Breast epithelium (tissue), 4 donors: ENCODE measurements at regions not wholly inside any gene's neighbourhood (a gene's known extent, or its start where the extent isn't known, plus 50 kb on each side); places are given as distances from the start of the nearest gene placed in this dataset.
A peak's percentile ranks its signal among the peaks of the same experiment; 100 is the strongest.

Source experiments
- DNase-seq, 2 donors: peaks; one replicate each; pipeline ENCODE4 v3.0.0-alpha.2; 2019; ENCODE audit warnings: low spot score in 2 of 2
- H3K27ac ChIP-seq, 2 donors: fragments of 200-600 bp; sonication (generic) in 1 of 2; one replicate each; pipeline ENCODE4 v1.5.1; 2016 to 2019; ENCODE audit warnings: mild to moderate bottlenecking in 1 of 2
- H3K27me3 ChIP-seq, 2 donors: fragments of 200-600 bp; sonication (generic) in 1 of 2; one replicate each; pipeline versions ENCODE4 v1.5.1 to v1.6.0; 2017 to 2019; ENCODE audit warnings: control low read depth in 1 of 2, mild to moderate bottlenecking in 1 of 2
- H3K36me3 ChIP-seq: fragments of 200-600 bp; one replicate; pipeline ENCODE4 v1.5.1; 2019
- H3K4me1 ChIP-seq, 2 donors: fragments of 200-600 bp; sonication (generic); one replicate each; pipeline ENCODE4 v1.5.1; 2016 to 2019; ENCODE audit warnings: control low read depth in 1 of 2
- H3K4me3 ChIP-seq, 3 donors: fragments of 200-600 bp; sonication (generic); 1 replicate in 2 of 3; 2 replicates in 1 of 3; pipeline ENCODE4 v1.5.1; 2016 to 2019; ENCODE audit warnings: mild to moderate bottlenecking in 3 of 3, moderate library complexity in 2 of 3
- H3K9me3 ChIP-seq, 2 donors: fragments of 200-600 bp; sonication (generic) in 1 of 2; one replicate each; pipeline ENCODE4 v1.5.1; 2016 to 2019; ENCODE audit warnings: control low read depth in 1 of 2
- POLR2A ChIP-seq: fragments of 450-650 bp; IDR thresholded peaks from one replicate; pipeline ENCODE4 v1.6.1; 2016; ENCODE audit warnings: antibody characterized with exemption, mild to moderate bottlenecking, moderate library complexity
- POLR2AphosphoS5 ChIP-seq, 3 donors: sonication (generic); formaldehyde crosslinking; IDR thresholded peaks; one replicate each; pipeline ENCODE4 v1.6.1; 2017; ENCODE audit warnings: antibody characterized with exemption in 3 of 3
- intact Hi-C: fragments of 100-400 bp; cut with DNase I; formaldehyde crosslinking; loops from one replicate; pipeline ENCODE4 v1.15.1; 2023; ENCODE audit warnings: low total_unique reads
- TF ChIP-seq, protein P1 (sequence below), 3 donors: fragments of 450-650 bp; IDR thresholded peaks; one replicate each; pipeline ENCODE4 v1.5.1; 2016 to 2017; ENCODE audit warnings: antibody characterized with exemption in 3 of 3, mild to moderate bottlenecking in 3 of 3, moderate library complexity in 3 of 3

DNA sequence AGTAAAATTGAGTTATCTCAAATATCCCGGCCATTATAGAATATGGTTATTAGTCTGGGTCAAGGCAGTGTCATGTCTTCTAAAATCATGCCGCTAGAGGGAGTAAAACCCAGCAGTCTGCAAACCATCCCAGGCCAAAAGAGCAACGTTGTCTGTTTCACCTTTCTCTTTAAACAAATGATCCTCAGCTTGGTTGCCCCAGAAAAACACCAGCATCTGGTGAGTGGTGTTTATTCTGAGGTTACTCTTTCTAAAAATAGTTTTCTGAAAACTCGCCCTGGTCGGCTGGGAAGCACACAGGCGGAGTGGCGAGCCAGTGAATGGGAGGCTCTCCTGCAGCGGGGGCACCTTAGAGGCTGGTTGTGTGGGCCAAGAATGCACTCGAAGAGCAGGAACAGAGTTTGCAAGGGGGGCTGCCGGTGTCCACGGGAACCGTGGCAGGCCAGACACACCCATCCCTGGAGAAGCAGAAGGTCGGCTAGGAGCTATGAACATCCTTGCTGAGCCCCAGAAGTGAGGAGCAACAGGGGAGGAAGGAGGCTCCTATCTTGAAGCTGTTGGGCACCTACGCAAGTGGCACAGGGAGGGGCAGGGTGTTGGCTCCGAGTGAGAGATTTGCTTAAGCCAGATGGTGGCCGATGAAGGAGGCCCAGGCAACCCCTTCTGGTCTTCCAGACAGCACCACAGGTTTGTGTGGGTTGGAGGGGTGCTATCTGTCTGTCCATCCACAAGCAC is 297.1 kb downstream of the ETS1 start:
- intact Hi-C loops: no loop called here
- Histone ChIP-seq H3K4me3 (peak overlapping the region in 2 of 3 donors; percentile 13 to 46), H3K9me3 (no peaks in the 10 kb centered on the region), H3K4me1 (peaks cover 0 to 3% of the 10 kb centered on the region in 2 donors), H3K27ac (peak overlapping the region; percentile 54 to 86), H3K27me3 (no peaks in the 10 kb centered on the region), H3K36me3 (no peaks in the 10 kb centered on the region)
- peak in 1 of 2 donors; percentile 45 for DNase-seq
- TF ChIP-seq, protein P1, sequence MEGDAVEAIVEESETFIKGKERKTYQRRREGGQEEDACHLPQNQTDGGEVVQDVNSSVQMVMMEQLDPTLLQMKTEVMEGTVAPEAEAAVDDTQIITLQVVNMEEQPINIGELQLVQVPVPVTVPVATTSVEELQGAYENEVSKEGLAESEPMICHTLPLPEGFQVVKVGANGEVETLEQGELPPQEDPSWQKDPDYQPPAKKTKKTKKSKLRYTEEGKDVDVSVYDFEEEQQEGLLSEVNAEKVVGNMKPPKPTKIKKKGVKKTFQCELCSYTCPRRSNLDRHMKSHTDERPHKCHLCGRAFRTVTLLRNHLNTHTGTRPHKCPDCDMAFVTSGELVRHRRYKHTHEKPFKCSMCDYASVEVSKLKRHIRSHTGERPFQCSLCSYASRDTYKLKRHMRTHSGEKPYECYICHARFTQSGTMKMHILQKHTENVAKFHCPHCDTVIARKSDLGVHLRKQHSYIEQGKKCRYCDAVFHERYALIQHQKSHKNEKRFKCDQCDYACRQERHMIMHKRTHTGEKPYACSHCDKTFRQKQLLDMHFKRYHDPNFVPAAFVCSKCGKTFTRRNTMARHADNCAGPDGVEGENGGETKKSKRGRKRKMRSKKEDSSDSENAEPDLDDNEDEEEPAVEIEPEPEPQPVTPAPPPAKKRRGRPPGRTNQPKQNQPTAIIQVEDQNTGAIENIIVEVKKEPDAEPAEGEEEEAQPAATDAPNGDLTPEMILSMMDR (IDR thresholded peaks at IDR 0.05): peak; percentile 79 to 85 (median 83)
- no peak for TF ChIP-seq POLR2A
- peak; percentile 30 to 46 (median 36) for TF ChIP-seq POLR2AphosphoS5 (IDR thresholded peaks at IDR 0.05)

DNA sequence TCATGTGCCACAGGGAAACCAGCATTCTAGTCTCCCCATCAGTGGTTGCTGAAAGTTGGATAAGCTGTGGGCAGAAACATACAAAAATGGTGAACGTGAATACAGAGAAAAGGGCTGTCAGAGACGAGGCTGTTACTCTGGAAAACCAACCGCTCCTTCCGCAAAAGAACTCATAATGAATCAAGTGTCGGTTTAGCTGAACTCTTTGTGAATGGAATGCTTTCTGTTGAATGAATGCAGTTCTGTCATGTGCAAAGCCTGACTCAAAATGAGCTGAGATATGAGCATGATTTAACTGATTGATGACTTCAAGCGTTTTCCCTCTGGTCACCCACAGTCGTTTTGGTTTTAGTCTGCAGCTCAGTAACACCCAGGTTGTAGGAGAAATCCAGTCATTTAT is 298.3 kb downstream of the ETS1 start:
- intact Hi-C loops: loop anchor here (10.0 kb wide), 1 partner anchor 346 kb away; no protein-coding TSS in a partner anchor

DNA sequence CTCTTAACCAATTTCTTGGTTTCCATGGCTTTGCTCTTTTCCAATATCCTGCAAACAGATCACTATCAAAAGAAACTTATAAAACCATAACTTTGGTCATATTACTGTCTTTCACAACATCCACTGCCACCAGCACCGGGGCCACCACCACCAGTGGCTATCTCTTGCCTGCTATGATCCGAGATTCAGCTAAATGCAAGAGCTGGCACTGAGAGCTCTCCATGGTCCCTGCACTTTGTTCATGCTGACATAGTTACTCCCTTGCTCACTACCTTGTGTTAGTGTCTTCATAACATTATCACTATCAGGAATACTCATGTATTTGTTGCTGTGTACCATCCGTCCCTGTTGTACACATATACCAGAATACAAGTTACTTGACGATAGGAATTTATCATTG is 299.0 kb downstream of the ETS1 start:
- Histone ChIP-seq H3K4me1 (peaks cover 0 to 3% of the 10 kb centered on the region in 2 donors), H3K27me3 (no peaks in the 10 kb centered on the region), H3K9me3 (no peaks in the 10 kb centered on the region), H3K36me3 (no peaks in the 10 kb centered on the region), H3K4me3 (no peak overlapping the region), H3K27ac (no peak overlapping the region)
- no peak for TF ChIP-seq POLR2A
- TF ChIP-seq, protein P1 (IDR thresholded peaks at IDR 0.05): no peak
- no peak for TF ChIP-seq POLR2AphosphoS5 (IDR thresholded peaks at IDR 0.05)
- DNase-seq: no peak
- intact Hi-C loops: loop anchor here (10.0 kb wide), 1 partner anchor 346 kb away; no protein-coding TSS in a partner anchor

More for the DNA sequence above, 298.3 kb downstream of the ETS1 start:
- no peak overlapping the region for H3K4me3 ChIP-seq
- H3K4me1 ChIP-seq: peaks cover 0 to 3% of the 10 kb centered on the region in 2 donors
- no peak for TF ChIP-seq POLR2A
- TF ChIP-seq, protein P1 (IDR thresholded peaks at IDR 0.05): no peak
- no peak for TF ChIP-seq POLR2AphosphoS5 (IDR thresholded peaks at IDR 0.05)
- no peak overlapping the region for H3K27ac ChIP-seq
- DNase-seq: no peak
- no peaks in the 10 kb centered on the region for H3K27me3 ChIP-seq
- no peaks in the 10 kb centered on the region for H3K36me3 ChIP-seq
- H3K9me3 ChIP-seq: no peaks in the 10 kb centered on the region

DNA sequence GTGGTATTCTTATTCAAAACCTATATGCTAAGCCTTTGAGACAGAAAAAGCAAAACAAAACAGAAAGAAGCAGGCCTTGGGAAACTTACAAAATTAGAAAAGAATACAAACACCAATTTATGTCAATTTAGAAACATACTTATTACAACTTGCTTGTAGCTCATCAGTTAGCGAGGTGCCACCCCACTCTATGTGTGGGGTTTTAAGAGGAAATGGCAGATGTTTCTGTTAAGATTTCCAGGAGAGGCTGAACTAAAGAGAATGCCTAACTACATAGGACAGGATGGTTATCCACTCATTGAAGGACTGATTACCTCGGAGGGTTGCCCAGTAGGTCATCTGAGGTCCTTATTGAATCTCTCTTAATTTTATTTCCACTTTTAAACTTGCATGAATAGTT is 302.0 kb downstream of the ETS1 start:
- no peak overlapping the region for H3K27ac ChIP-seq
- intact Hi-C loops: loop anchor here (10.0 kb wide), 1 partner anchor 349 kb away; no protein-coding TSS in a partner anchor

DNA sequence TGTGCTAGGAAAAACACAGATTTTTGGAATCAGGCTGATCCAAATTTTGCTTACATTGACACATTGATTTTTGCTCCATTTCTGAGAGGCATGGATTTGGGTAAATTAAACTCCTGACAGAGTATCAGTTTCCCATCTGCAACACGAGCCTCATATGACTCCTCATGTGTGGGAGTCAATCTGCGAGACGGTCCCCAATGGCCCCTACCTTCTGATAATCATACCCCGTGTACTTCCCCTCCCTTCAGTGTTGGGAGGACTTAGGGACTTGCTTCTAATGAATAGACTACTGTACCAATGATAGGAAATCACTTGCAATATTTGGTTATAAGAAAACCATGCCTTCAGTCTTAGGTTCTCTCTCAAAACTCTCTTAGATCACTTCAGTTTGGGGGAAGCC is 302.7 kb downstream of the ETS1 start:
- Histone ChIP-seq H3K4me3 (no peak overlapping the region), H3K9me3 (no peaks in the 10 kb centered on the region), H3K36me3 (no peaks in the 10 kb centered on the region), H3K27me3 (no peaks in the 10 kb centered on the region), H3K4me1 (no peaks in the 10 kb centered on the region), H3K27ac (no peak overlapping the region)
- DNase-seq: no peak
- intact Hi-C loops: loop anchor here (10.0 kb wide), 1 partner anchor 350 kb away; no protein-coding TSS in a partner anchor
- TF ChIP-seq POLR2AphosphoS5 (IDR thresholded peaks at IDR 0.05) (no peak), POLR2A (no peak)
- TF ChIP-seq, protein P1 (IDR thresholded peaks at IDR 0.05): no peak

More for the DNA sequence above, 302.0 kb downstream of the ETS1 start:
- Histone ChIP-seq H3K4me1 (peaks cover 0 to 2% of the 10 kb centered on the region in 2 donors), H3K4me3 (no peak overlapping the region), H3K36me3 (no peaks in the 10 kb centered on the region), H3K27me3 (no peaks in the 10 kb centered on the region), H3K9me3 (no peaks in the 10 kb centered on the region)
- TF ChIP-seq, protein P1 (IDR thresholded peaks at IDR 0.05): no peak
- TF ChIP-seq POLR2A (no peak), POLR2AphosphoS5 (IDR thresholded peaks at IDR 0.05) (no peak)
- no peak for DNase-seq
